ENCODE measurements at regions not wholly inside any gene's neighbourhood (a gene's known extent, or its start where the extent isn't known, plus 50 kb on each side); places are given as distances from the start of the nearest gene placed in this dataset.

DNA sequence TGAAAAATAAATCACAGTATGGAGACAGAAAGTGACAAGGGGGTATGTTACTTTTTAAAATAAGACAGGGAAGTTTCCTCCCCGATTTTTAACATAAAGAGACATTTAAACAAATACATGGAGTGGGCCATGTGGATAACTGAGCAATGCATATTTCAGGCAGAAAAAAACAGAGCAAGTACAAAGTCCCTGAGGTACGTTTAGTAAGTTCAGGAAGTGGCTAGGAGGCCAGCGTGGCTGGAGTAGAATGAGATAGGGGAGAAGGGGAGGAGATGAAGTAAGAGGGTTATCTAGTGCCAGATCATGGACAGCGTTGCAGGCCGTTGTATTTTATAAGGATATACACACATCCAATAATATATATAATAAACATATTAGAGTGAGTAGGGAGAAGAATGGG lies 84.2 kb upstream of the ELL2 start:
- Histone ChIP-seq H3K36me3 (ENCODE audit: control insufficient read depth in 2 of 3, insufficient read depth in 3 of 3, low read length in 3 of 3) (no peaks in the 10 kb centered on the region), H3K4me3 (ENCODE audit: low read length in 3 of 3) (no peak overlapping the region), H3K9ac (ENCODE audit: low read length in 3 of 3) (no peak overlapping the region), H3K27me3 (ENCODE audit: control insufficient read depth, insufficient read depth, low read length) (no peaks in the 10 kb centered on the region), H3K4me1 (ENCODE audit: control insufficient read depth in 2 of 3, insufficient read depth in 2 of 3, low read depth in 1 of 3, low read length in 3 of 3) (no peaks in the 10 kb centered on the region), H3K9me3 (ENCODE audit: control insufficient read depth in 2 of 3, insufficient read depth in 1 of 3, low read length in 3 of 3) (no peaks in the 10 kb centered on the region), H3K27ac (ENCODE audit: low read depth in 2 of 2, low read length in 2 of 2) (no peak overlapping the region)
- TF ChIP-seq, protein P1, sequence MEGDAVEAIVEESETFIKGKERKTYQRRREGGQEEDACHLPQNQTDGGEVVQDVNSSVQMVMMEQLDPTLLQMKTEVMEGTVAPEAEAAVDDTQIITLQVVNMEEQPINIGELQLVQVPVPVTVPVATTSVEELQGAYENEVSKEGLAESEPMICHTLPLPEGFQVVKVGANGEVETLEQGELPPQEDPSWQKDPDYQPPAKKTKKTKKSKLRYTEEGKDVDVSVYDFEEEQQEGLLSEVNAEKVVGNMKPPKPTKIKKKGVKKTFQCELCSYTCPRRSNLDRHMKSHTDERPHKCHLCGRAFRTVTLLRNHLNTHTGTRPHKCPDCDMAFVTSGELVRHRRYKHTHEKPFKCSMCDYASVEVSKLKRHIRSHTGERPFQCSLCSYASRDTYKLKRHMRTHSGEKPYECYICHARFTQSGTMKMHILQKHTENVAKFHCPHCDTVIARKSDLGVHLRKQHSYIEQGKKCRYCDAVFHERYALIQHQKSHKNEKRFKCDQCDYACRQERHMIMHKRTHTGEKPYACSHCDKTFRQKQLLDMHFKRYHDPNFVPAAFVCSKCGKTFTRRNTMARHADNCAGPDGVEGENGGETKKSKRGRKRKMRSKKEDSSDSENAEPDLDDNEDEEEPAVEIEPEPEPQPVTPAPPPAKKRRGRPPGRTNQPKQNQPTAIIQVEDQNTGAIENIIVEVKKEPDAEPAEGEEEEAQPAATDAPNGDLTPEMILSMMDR (IDR thresholded peaks at IDR 0.05; ENCODE audit: borderline replicate concordance, extremely low read depth, insufficient read depth), result no peak
- no peak for FAIRE-seq
- intact Hi-C loops (cut with DNase I), result no loop called here
- no peak for DNase-seq

DNA sequence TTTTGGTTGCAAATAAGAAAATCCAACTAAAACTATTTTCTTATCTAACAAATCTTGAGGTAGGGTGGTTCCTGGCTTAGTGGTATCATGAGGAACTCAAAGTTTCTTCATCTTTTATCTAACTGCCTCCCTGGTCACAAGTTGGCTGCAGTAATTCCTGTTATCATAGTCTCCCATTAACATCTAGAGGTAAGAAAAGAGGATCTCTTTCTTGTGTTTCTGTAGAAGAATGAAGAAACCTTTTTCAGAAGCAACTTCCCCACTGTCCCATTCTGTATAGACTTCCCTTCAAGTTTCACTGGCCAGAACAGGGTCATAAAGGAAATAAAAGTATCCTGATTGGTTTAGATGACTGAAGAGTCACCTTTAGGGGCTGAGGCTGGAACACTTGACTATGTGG lies 81.8 kb upstream of the ELL2 start:
- intact Hi-C loops (cut with DNase I), result no loop called here
- DNase-seq, result no peak
- H3K9me3 ChIP-seq (ENCODE audit: control insufficient read depth in 2 of 3, insufficient read depth in 1 of 3, low read length in 3 of 3), result no peaks in the 10 kb centered on the region
- H3K27me3 ChIP-seq (ENCODE audit: control insufficient read depth, insufficient read depth, low read length), result no peaks in the 10 kb centered on the region
- H3K27ac ChIP-seq (ENCODE audit: low read depth in 2 of 2, low read length in 2 of 2), result no peak overlapping the region
- H3K4me3 ChIP-seq (ENCODE audit: low read length in 3 of 3), result no peak overlapping the region
- no peaks in the 10 kb centered on the region for H3K4me1 ChIP-seq (ENCODE audit: control insufficient read depth in 2 of 3, insufficient read depth in 2 of 3, low read depth in 1 of 3, low read length in 3 of 3)
- no peaks in the 10 kb centered on the region for H3K36me3 ChIP-seq (ENCODE audit: control insufficient read depth in 2 of 3, insufficient read depth in 3 of 3, low read length in 3 of 3)
- TF ChIP-seq, protein P1 (IDR thresholded peaks at IDR 0.05; ENCODE audit: borderline replicate concordance, extremely low read depth, insufficient read depth), result no peak
- no peak overlapping the region for H3K9ac ChIP-seq (ENCODE audit: low read length in 3 of 3)
- FAIRE-seq, result no peak

DNA sequence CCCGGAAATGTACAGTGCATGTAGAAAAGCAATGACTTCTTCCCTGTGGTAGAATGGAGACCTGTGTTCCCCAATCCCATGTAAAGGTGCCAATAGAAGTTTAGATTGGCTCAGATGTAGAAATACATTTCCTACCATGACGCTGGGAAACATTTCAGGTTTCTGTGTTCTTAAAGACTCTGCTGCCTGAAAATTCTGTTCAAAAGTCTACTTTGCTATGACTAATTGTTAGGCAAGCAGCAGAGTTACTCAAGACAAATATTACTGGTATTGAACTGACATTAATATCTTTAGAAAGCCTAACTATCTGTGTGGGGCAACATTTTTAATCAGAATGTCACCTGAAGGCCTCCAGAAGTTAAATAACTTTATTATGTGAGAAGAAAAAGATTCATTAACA lies 75.5 kb upstream of the ELL2 start:
- Histone ChIP-seq H3K36me3 (ENCODE audit: control insufficient read depth in 2 of 3, insufficient read depth in 3 of 3, low read length in 3 of 3) (no peaks in the 10 kb centered on the region), H3K4me1 (ENCODE audit: control insufficient read depth in 2 of 3, insufficient read depth in 2 of 3, low read depth in 1 of 3, low read length in 3 of 3) (no peaks in the 10 kb centered on the region), H3K4me3 (ENCODE audit: low read length in 3 of 3) (no peak overlapping the region), H3K27me3 (ENCODE audit: control insufficient read depth, insufficient read depth, low read length) (no peaks in the 10 kb centered on the region), H3K27ac (ENCODE audit: low read depth in 2 of 2, low read length in 2 of 2) (no peak overlapping the region), H3K9ac (ENCODE audit: low read length in 3 of 3) (no peak overlapping the region), H3K9me3 (ENCODE audit: control insufficient read depth in 2 of 3, insufficient read depth in 1 of 3, low read length in 3 of 3) (peaks cover 0 to 4% (median 0%) of the 10 kb centered on the region in 3 donors)
- TF ChIP-seq, protein P1 (IDR thresholded peaks at IDR 0.05; ENCODE audit: borderline replicate concordance, extremely low read depth, insufficient read depth), result no peak
- no peak for DNase-seq
- no peak for FAIRE-seq
- intact Hi-C loops (cut with DNase I), result no loop called here

DNA sequence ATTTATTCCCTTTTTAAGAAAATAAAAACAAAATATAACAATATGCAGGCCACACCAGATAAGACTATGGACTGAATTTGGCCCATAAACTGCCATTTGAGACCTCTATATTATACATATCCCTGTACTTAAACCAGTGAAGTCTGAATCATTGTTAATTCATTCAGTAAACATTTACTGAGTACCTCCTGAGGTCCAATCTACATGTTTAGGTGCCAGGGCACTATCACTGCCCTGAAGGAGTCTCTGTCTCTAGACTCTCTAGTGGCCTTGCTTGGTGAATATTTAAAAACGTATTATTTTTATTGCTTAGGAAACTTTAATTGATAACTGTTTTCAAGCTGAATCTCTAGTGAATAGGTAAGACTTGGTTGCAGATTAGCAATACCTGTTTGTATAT lies 74.7 kb upstream of the ELL2 start:
- H3K9ac ChIP-seq (ENCODE audit: low read length in 3 of 3), result no peak overlapping the region
- no peaks in the 10 kb centered on the region for H3K36me3 ChIP-seq (ENCODE audit: control insufficient read depth in 2 of 3, insufficient read depth in 3 of 3, low read length in 3 of 3)
- DNase-seq (no peak), FAIRE-seq (no peak)
- no peak overlapping the region for H3K27ac ChIP-seq (ENCODE audit: low read depth in 2 of 2, low read length in 2 of 2)
- intact Hi-C loops (cut with DNase I), result no loop called here
- peaks cover 0 to 4% (median 0%) of the 10 kb centered on the region in 3 donors for H3K9me3 ChIP-seq (ENCODE audit: control insufficient read depth in 2 of 3, insufficient read depth in 1 of 3, low read length in 3 of 3)
- H3K27me3 ChIP-seq (ENCODE audit: control insufficient read depth, insufficient read depth, low read length), result no peaks in the 10 kb centered on the region
- H3K4me3 ChIP-seq (ENCODE audit: low read length in 3 of 3), result no peak overlapping the region
- H3K4me1 ChIP-seq (ENCODE audit: control insufficient read depth in 2 of 3, insufficient read depth in 2 of 3, low read depth in 1 of 3, low read length in 3 of 3), result no peaks in the 10 kb centered on the region
- TF ChIP-seq, protein P1 (IDR thresholded peaks at IDR 0.05; ENCODE audit: borderline replicate concordance, extremely low read depth, insufficient read depth), result no peak
